Spleen (tissue), 7 donors: ENCODE measurements at regions not wholly inside any gene's neighbourhood (a gene's known extent, or its start where the extent isn't known, plus 50 kb on each side); places are given as distances from the start of the nearest gene placed in this dataset.

Source experiments
- CTCF ChIP-seq, 11 experiments: fragments of 200-600 bp in 7 of 11; fragments of 450-650 bp in 4 of 11; sonication (generic) in 4 of 11; IDR thresholded peaks in 8 of 11; conservative IDR thresholded peaks in 3 of 11; 1 replicate in 7 of 11; 2 replicates in 4 of 11; pipeline versions ENCODE4 v1.4.0 to v1.8.0; 2016 to 2021; ENCODE audit warnings: antibody characterized with exemption in 11 of 11, inconsistent platforms in 4 of 11, mild to moderate bottlenecking in 1 of 11
- POLR2A ChIP-seq, 3 donors: fragments of 450-650 bp; IDR thresholded peaks; one replicate each; pipeline ENCODE4 v1.5.1; 2017; ENCODE audit warnings: antibody characterized with exemption in 3 of 3, mild to moderate bottlenecking in 1 of 3
- POLR2AphosphoS5 ChIP-seq, 3 donors: sonication (generic); formaldehyde crosslinking; IDR thresholded peaks; one replicate each; pipeline ENCODE4 v1.5.1; 2017; ENCODE audit warnings: antibody characterized with exemption in 3 of 3
- donor health status: DM: no; HTN: no; CAD: no; lungs with moderate emphysema.
- donor health status: DM: no; HTN: no; CAD: no.
- donor health status: DM: no; HTN: no; CAD: no.

- TF ChIP-seq CTCF (IDR thresholded peaks at IDR 0.05 in 8 of 11, conservative IDR thresholded peaks at IDR 0.05 in 3 of 11) (no peak), POLR2A (IDR thresholded peaks at IDR 0.05) (no peak), POLR2AphosphoS5 (IDR thresholded peaks at IDR 0.05) (no peak)
Measured at GRCh38 chr16:86735727-86736126, 157.4 kb downstream of the FOXL1 start.
